GM23338 (cell line): ENCODE measurements at regions not wholly inside any gene's neighbourhood (a gene's known extent, or its start where the extent isn't known, plus 50 kb on each side); places are given as distances from the start of the nearest gene placed in this dataset.

Experiments
- ATAC-seq: fragments of 200-7000 bp; cut with Tn5 transposase; 3 replicates; pipeline ENCODE4 v1.9.1; 2020
- DNase-seq: peaks from one replicate; pipeline ENCODE4 v3.0.0-alpha.2; 2015; ENCODE audit warnings: low spot score
- H2AFZ ChIP-seq: fragments of 200-600 bp; sonication (generic); 2 replicates; pipeline ENCODE4 v1.8.0; 2016; ENCODE audit warnings: antibody characterized with exemption, mild to moderate bottlenecking, moderate library complexity
- H3F3A ChIP-seq: fragments of 200-600 bp; sonication (generic); replicated peaks from 2 replicates; pipeline ENCODE4 v1.8.0; 2017; ENCODE audit warnings: antibody characterized with exemption, mixed run types, low read depth
- H3K27ac ChIP-seq: fragments of 200-600 bp; sonication (generic); 2 replicates; pipeline ENCODE4 v1.6.1; 2016; ENCODE audit warnings: low read depth
- H3K27me3 ChIP-seq: fragments of 200-600 bp; sonication (generic); 2 replicates; pipeline ENCODE4 v1.8.0; 2016; ENCODE audit warnings: mild to moderate bottlenecking, mixed run types, moderate library complexity; ENCODE audit not compliant: insufficient read depth
- H3K36me3 ChIP-seq: fragments of 200-600 bp; sonication (generic); 2 replicates; pipeline ENCODE4 v1.8.0; 2016; ENCODE audit warnings: mild to moderate bottlenecking; ENCODE audit not compliant: insufficient read depth
- H3K4me1 ChIP-seq: fragments of 200-600 bp; sonication (generic); 2 replicates; pipeline ENCODE4 v1.8.0; 2016; ENCODE audit warnings: mild to moderate bottlenecking, moderate library complexity; ENCODE audit not compliant: insufficient read depth
- H3K4me2 ChIP-seq: fragments of 200-600 bp; sonication (generic); 2 replicates; pipeline ENCODE4 v1.7.1; 2017; ENCODE audit warnings: mixed run types
- H3K4me3 ChIP-seq: fragments of 200-600 bp; sonication (generic); 2 replicates; pipeline ENCODE4 v1.6.1; 2016; ENCODE audit warnings: mixed run types
- H3K79me2 ChIP-seq: fragments of 200-600 bp; sonication (generic); replicated peaks from 2 replicates; pipeline ENCODE4 v1.8.0; 2017; ENCODE audit warnings: mild to moderate bottlenecking; ENCODE audit not compliant: insufficient read depth
- H3K9me2 ChIP-seq: fragments of 200-600 bp; sonication (generic); 2 replicates; pipeline ENCODE4 v1.8.0; 2017; ENCODE audit not compliant: insufficient read depth
- H4K20me1 ChIP-seq: fragments of 200-600 bp; sonication (generic); replicated peaks from 2 replicates; pipeline ENCODE4 v1.8.0; 2017; ENCODE audit warnings: mild to moderate bottlenecking; ENCODE audit not compliant: insufficient read depth
- H3K27ac Mint-ChIP-seq: 2 replicates; pipeline ENCODE4 v1.8.0; 2020; ENCODE audit warnings: inconsistent platforms, mild to moderate bottlenecking, moderate library complexity, mixed read lengths
- H3K27me3 Mint-ChIP-seq: 3 replicates; pipeline ENCODE4 v1.8.0; 2022; ENCODE audit warnings: low read depth, mild to moderate bottlenecking, moderate library complexity, mixed read lengths, inconsistent platforms; ENCODE audit not compliant: insufficient read depth, poor library complexity
- H3K36me3 Mint-ChIP-seq: 3 replicates; pipeline ENCODE4 v1.8.0; 2021; ENCODE audit warnings: low read depth, mild to moderate bottlenecking, inconsistent platforms, moderate library complexity, mixed read lengths
- H3K4me1 Mint-ChIP-seq: 3 replicates; pipeline ENCODE4 v1.8.0; 2020; ENCODE audit warnings: mild to moderate bottlenecking, inconsistent platforms, mixed read lengths
- H3K4me3 Mint-ChIP-seq: 3 replicates; pipeline ENCODE4 v1.8.0; 2021; ENCODE audit warnings: moderate library complexity, mild to moderate bottlenecking, inconsistent platforms, mixed read lengths
- H3K9me3 Mint-ChIP-seq: 3 replicates; pipeline ENCODE4 v1.8.0; 2020; ENCODE audit warnings: moderate library complexity, mild to moderate bottlenecking, inconsistent platforms, mixed read lengths
- CREB1 ChIP-seq: fragments of 250-450 bp; sonication (Bioruptor Pico); IDR thresholded peaks from 2 replicates; pipeline ENCODE4 v1.5.0; 2020; ENCODE audit warnings: low read depth, mild to moderate bottlenecking, moderate library complexity
- EZH2 ChIP-seq: fragments of 200-600 bp; sonication (generic); IDR thresholded peaks from one replicate; pipeline ENCODE4 v1.8.0; 2017; ENCODE audit warnings: antibody characterized with exemption, mild to moderate bottlenecking, low read depth; ENCODE audit not compliant: unreplicated experiment
- EZH2phosphoT487 ChIP-seq: fragments of 200-600 bp; sonication (generic); IDR thresholded peaks from one replicate; pipeline ENCODE4 v1.8.1; 2018; ENCODE audit warnings: antibody characterized with exemption; ENCODE audit not compliant: unreplicated experiment
- POLR2AphosphoS5 ChIP-seq: IDR thresholded peaks from 2 replicates; pipeline ENCODE4 v1.6.1; 2016; ENCODE audit warnings: antibody characterized with exemption, low read depth
- REST ChIP-seq: IDR thresholded peaks from one replicate; pipeline ENCODE4 v1.6.1; 2018; ENCODE audit warnings: antibody characterized with exemption; ENCODE audit not compliant: unreplicated experiment
- STAT1 ChIP-seq: IDR thresholded peaks from one replicate; pipeline ENCODE4 v1.6.1; 2016; ENCODE audit warnings: antibody characterized with exemption; ENCODE audit not compliant: unreplicated experiment
- ZNF331 ChIP-seq: fragments of 250-450 bp; sonication (Bioruptor Pico); IDR thresholded peaks from 2 replicates; pipeline ENCODE4 v1.5.0; 2020; ENCODE audit warnings: low read depth, mild to moderate bottlenecking, moderate library complexity
- ZNF462 ChIP-seq: fragments of 250-450 bp; sonication (Bioruptor Pico); IDR thresholded peaks from 2 replicates; pipeline ENCODE4 v1.5.0; 2020; ENCODE audit warnings: mild to moderate bottlenecking, moderate library complexity
- TF ChIP-seq, protein P1 (sequence below), 2 experiments: fragments of 200-600 bp in 1 of 2; sonication (generic) in 1 of 2; conservative IDR thresholded peaks; 2 replicates each; pipeline versions ENCODE4 v1.5.1 to v1.6.1; 2016 to 2017; ENCODE audit warnings: antibody characterized with exemption in 2 of 2, low read depth in 2 of 2, mild to moderate bottlenecking in 2 of 2, moderate library complexity in 1 of 2

GRCh38 chr2:2689306-2689705 lies 358.2 kb upstream of the MYT1L start:
- Histone ChIP-seq H3K36me3 (no peaks in the 10 kb centered on the region), H3K79me2 (no peaks in the 10 kb centered on the region), H3F3A (no peaks in the 10 kb centered on the region), H3K27ac (no peak overlapping the region), H3K4me1 (no peaks in the 10 kb centered on the region), H3K4me3 (no peak overlapping the region), H3K4me2 (no peak overlapping the region), H3K9me2 (no peaks in the 10 kb centered on the region), H4K20me1 (no peaks in the 10 kb centered on the region), H2AFZ (no peak overlapping the region), H3K27me3 (no peaks in the 10 kb centered on the region)
- H3K9me3 Mint-ChIP-seq = no peaks in the 10 kb centered on the region; the same call in 2 of the 3 replicates
- H3K27me3 Mint-ChIP-seq = peaks cover 17% of the 10 kb centered on the region
- no peak overlapping the region for H3K27ac Mint-ChIP-seq
- DNase-seq = no peak
- peaks cover 9% of the 10 kb centered on the region for H3K4me1 Mint-ChIP-seq
- H3K4me3 Mint-ChIP-seq = no peak overlapping the region
- ATAC-seq = no peak
- TF ChIP-seq STAT1 = no peak
- TF ChIP-seq CREB1 = no peak
- no peak for TF ChIP-seq ZNF331 (CRISPR knock-in tag)
- TF ChIP-seq, protein P1, sequence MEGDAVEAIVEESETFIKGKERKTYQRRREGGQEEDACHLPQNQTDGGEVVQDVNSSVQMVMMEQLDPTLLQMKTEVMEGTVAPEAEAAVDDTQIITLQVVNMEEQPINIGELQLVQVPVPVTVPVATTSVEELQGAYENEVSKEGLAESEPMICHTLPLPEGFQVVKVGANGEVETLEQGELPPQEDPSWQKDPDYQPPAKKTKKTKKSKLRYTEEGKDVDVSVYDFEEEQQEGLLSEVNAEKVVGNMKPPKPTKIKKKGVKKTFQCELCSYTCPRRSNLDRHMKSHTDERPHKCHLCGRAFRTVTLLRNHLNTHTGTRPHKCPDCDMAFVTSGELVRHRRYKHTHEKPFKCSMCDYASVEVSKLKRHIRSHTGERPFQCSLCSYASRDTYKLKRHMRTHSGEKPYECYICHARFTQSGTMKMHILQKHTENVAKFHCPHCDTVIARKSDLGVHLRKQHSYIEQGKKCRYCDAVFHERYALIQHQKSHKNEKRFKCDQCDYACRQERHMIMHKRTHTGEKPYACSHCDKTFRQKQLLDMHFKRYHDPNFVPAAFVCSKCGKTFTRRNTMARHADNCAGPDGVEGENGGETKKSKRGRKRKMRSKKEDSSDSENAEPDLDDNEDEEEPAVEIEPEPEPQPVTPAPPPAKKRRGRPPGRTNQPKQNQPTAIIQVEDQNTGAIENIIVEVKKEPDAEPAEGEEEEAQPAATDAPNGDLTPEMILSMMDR (conservative IDR thresholded peaks at IDR 0.05; ENCODE audit: low read depth in 2 of 2) = no peak
- TF ChIP-seq POLR2AphosphoS5 = no peak
- no peak for TF ChIP-seq EZH2phosphoT487
- no peak for TF ChIP-seq EZH2
- no peak for TF ChIP-seq REST
- no peaks in the 10 kb centered on the region for H3K36me3 Mint-ChIP-seq

DNA sequence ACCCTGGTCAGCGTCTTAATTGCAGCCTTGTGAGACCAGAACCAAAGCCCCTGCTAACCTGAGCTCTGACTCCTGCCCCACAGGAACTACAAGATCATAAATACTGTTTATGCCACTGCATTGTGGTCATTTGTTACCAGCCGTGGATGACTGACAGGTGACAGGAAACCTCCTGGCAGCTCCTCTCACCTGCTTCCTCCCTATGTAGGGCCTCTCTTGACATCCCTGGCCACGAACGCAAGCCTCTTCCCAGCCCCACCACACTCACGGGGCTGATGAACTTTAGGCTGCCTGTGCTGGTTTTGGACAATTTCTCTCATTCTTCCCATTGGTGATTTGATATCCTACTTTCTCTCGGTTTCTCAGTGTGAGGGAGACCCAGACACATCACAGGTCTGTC lies 357.2 kb upstream of the MYT1L start:
- H4K20me1 ChIP-seq = no peaks in the 10 kb centered on the region
- no peak overlapping the region for H3K4me3 ChIP-seq
- no peaks in the 10 kb centered on the region for H3F3A ChIP-seq
- no peaks in the 10 kb centered on the region for H3K9me2 ChIP-seq
- Mint-ChIP-seq H3K9me3 (no peaks in the 10 kb centered on the region; the same call in 2 of the 3 replicates), H3K27ac (no peak overlapping the region), H3K36me3 (no peaks in the 10 kb centered on the region), H3K4me1 (peaks cover 9% of the 10 kb centered on the region), H3K4me3 (no peak overlapping the region), H3K27me3 (peaks cover 15% of the 10 kb centered on the region)
- H2AFZ ChIP-seq = no peak overlapping the region
- H3K79me2 ChIP-seq = no peaks in the 10 kb centered on the region
- no peak overlapping the region for H3K27ac ChIP-seq
- H3K27me3 ChIP-seq = no peaks in the 10 kb centered on the region
- DNase-seq (no peak), ATAC-seq (no peak)
- no peak overlapping the region for H3K4me2 ChIP-seq
- no peaks in the 10 kb centered on the region for H3K4me1 ChIP-seq
- no peaks in the 10 kb centered on the region for H3K36me3 ChIP-seq
- TF ChIP-seq ZNF462 (CRISPR knock-in tag) (no peak), CREB1 (no peak)
- TF ChIP-seq, protein P1 (conservative IDR thresholded peaks at IDR 0.05; ENCODE audit: low read depth in 2 of 2) = no peak
